VCaP (cell line): ENCODE measurements at regions not wholly inside any gene's neighbourhood (a gene's known extent, or its start where the extent isn't known, plus 50 kb on each side); places are given as distances from the start of the nearest gene placed in this dataset.

ENCODE experiments used
- H3K27ac ChIP-seq: fragments of 450-650 bp; 2 replicates; pipeline ENCODE4 v1.5.1; 2017
- CTCF ChIP-seq: fragments of 450-650 bp; conservative IDR thresholded peaks from 2 replicates; pipeline ENCODE4 v1.5.1; 2017; ENCODE audit warnings: mild to moderate bottlenecking, moderate library complexity

DNA sequence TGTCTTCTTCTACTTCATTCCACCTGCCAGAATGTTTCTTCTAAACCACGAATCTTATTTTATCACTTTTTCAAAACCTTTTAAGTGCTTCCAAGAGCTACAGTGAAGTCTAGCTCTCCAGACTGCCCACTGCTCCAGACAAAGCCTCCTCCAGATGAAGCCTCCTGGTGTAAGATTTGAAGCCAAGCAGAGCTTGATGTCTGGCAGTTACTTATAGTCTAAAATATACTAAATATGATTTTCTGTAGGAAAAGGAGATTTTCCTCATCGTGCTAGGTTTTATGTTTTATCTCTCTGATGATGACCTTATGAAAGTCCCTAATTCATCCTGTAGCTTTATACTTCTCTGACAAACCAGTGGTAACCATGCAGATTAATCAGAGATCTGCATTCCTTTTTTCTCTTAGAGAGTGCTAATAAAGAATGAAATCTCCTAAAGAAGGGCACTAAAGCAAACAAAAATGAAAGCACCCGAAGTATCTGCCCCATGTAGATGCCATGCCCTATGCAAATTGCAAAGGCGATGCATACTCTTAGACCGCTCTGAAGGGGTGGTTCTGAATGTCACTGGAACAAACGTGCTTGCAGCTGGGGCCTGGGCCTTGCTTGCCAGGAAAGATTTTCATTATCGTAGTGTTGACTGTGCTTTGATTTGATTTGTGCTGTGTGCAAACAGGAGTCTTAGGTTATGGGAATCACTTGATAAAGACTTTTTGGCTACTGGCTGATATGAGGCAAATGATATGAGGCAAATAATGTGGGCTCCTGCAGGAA lies 314.2 kb downstream of the PID1 start:
- no peak for TF ChIP-seq CTCF

DNA sequence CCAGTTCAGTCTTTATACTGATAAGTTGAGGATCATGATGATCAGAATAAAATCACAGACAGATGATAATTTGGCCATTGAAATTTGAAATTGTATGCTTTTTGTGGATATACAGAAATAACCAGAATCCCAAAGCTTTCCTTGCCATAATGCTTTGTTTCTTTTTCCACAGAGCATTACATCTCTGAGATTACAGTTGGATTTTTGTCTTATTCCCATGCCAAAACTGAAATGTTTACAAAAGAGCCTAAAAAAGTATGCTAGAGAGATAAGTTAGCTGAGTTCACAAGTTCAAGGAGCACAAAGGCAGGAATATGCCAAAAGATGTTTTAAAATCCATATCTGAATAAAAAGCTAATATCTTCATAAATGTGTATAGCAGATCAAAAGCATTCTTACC lies 321.3 kb downstream of the PID1 start:
- H3K27ac ChIP-seq, result no peak overlapping the region
- no peak for TF ChIP-seq CTCF

More for the DNA sequence above, 314.2 kb downstream of the PID1 start:
- no peak overlapping the region for H3K27ac ChIP-seq

- H3K27ac ChIP-seq, result no peak overlapping the region
- TF ChIP-seq CTCF, result no peak
Observed at GRCh38 chr2:228945710-228946109, 325.4 kb downstream of the PID1 start.

DNA sequence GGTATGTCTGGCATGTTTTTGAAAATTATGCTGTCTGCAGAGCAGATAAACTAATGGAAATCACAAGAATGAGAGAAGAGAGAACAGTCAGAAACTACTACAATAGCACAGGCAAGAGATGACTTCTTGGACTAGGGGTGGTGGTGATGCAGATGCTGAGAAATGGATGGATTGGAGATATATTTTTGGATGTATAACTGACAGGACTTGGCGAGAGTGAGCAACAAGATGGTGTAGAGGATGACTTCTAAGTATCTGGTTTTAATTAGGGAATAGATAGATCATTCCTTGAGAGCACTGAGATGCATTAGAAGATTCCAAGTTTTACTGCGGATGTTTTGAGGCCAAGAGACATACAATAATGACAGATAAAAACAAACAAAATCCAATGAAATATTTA lies 328.2 kb downstream of the PID1 start:
- H3K27ac ChIP-seq, result no peak overlapping the region
- no peak for TF ChIP-seq CTCF

GRCh38 chr2:228938629-228939028 lies 332.5 kb downstream of the PID1 start:
- no peak for TF ChIP-seq CTCF
- H3K27ac ChIP-seq, result no peak overlapping the region

DNA sequence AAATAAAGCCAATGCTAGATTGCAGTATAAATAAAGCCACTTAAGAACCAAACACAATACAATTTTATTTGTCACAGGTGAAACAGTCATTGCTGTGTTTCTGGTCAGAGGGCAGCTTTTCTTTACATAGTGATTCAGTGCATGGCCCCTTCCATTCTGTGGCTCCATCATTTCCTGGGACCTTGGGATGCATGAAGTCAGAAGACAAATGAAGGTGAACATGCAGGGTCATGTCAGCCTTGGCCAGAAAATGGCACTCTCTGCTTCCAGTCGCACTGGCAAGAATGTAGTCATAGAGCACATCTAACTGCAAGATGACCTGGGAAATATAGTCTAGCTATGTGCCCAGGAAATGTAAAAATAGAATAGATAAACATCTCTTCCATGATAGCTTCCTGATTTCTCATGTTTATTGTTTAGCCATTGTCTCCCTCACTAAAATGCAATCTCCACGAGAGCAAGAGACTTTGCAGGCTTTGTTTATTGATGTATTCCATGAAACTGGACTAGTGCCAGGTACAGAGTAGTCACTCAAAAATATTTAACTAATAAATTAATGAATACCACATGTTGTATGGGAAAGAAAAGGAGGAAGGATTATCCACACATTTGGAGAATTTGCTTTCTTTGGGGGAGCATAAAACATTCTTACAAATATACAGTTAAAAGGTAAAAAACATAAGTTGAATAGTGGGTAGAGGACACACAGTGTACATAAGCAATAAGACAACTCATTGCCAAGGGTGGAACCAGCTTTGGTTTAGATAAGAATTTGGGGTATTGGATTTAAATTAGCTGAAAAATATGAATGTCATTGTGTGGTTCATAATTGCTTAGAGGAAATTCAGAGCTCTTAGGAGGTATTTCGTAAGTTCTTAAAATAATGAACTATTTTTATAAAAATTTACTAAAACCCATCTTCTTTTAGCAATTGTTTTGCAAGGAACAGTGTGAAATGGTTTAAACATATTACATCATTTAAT lies 343.8 kb downstream of the PID1 start:
- no peak for TF ChIP-seq CTCF
- H3K27ac ChIP-seq, result no peak overlapping the region

DNA sequence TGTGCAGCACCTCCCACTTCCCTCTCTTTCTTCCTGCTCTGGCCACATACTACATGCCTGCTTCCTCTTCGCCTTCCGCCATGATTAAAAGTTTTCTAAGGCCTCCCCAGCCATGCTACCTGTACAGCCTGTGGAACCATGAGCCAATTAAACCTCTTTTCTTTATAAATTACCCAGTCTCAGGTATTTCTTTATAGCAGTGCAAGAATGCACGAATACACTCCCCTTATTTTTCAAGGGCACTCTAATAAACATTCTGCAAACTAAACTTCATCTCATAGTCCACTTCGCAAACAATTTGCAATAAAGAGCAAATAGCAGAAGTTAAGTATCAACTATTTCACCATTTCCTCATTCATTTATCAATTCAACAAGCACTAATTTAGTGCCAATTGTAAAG lies 351.3 kb downstream of the PID1 start:
- TF ChIP-seq CTCF, result no peak
- no peak overlapping the region for H3K27ac ChIP-seq
